ENCODE measurements at regions not wholly inside any gene's neighbourhood (a gene's known extent, or its start where the extent isn't known, plus 50 kb on each side); places are given as distances from the start of the nearest gene placed in this dataset.

DNA sequence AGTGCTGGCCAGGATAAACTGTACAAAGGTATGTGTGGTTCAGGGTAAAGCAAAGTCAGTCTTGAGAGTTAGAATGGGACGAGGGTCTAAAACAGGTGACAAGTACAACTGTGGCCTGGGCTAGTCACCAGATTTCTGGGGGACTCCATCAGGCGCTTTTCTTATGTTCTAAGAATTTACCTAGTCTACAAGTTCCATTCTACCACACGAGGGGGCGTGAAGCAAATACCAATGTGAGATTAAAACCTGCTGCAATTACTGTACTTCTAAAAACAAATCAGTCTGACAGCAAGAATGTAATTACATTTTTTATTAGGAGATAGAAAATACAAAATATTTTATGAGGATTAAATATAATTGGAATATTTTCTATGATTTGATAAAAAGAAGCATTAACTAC lies 146.5 kb downstream of the ALOX5 start:
- H3K79me2 ChIP-seq (ENCODE audit: insufficient read depth, low read length), result no peaks in the 10 kb centered on the region
- no peaks in the 10 kb centered on the region for H3K9me2 ChIP-seq (replicated peaks; ENCODE audit: low read depth, low read length)
- no peak overlapping the region for H3K9ac ChIP-seq (ENCODE audit: low read depth, low read length, poor library complexity, severe bottlenecking)
- no peaks in the 10 kb centered on the region for H3K36me3 ChIP-seq (ENCODE audit: insufficient read depth, low read length)
- peaks cover 6% of the 10 kb centered on the region; the same call in 1 of the 2 replicates for H3K9me3 ChIP-seq (ENCODE audit: insufficient read depth, low read depth, low read length)
- no peaks in the 10 kb centered on the region for H3K4me1 ChIP-seq (ENCODE audit: insufficient read depth, low read length, poor library complexity, severe bottlenecking)
- H4K20me1 ChIP-seq (ENCODE audit: insufficient read depth, low read length, poor library complexity, severe bottlenecking), result no peaks in the 10 kb centered on the region
- H3F3A ChIP-seq (ENCODE audit: low read depth), result no peaks in the 10 kb centered on the region
- H3K4me3 ChIP-seq (ENCODE audit: low read length, poor library complexity, severe bottlenecking), result no peak overlapping the region
- no peak overlapping the region for H2AFZ ChIP-seq (ENCODE audit: low read length)
- no peaks in the 10 kb centered on the region for H3K27me3 ChIP-seq (ENCODE audit: insufficient read depth, low read length, poor library complexity, severe bottlenecking)
- H3K4me2 ChIP-seq (ENCODE audit: low read depth, low read length, poor library complexity, severe bottlenecking), result no peak overlapping the region
- TF ChIP-seq, protein P1, sequence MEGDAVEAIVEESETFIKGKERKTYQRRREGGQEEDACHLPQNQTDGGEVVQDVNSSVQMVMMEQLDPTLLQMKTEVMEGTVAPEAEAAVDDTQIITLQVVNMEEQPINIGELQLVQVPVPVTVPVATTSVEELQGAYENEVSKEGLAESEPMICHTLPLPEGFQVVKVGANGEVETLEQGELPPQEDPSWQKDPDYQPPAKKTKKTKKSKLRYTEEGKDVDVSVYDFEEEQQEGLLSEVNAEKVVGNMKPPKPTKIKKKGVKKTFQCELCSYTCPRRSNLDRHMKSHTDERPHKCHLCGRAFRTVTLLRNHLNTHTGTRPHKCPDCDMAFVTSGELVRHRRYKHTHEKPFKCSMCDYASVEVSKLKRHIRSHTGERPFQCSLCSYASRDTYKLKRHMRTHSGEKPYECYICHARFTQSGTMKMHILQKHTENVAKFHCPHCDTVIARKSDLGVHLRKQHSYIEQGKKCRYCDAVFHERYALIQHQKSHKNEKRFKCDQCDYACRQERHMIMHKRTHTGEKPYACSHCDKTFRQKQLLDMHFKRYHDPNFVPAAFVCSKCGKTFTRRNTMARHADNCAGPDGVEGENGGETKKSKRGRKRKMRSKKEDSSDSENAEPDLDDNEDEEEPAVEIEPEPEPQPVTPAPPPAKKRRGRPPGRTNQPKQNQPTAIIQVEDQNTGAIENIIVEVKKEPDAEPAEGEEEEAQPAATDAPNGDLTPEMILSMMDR (conservative IDR thresholded peaks at IDR 0.05; ENCODE audit: low read length), result no peak
- no peak for TF ChIP-seq EZH2phosphoT487 (IDR thresholded peaks at IDR 0.05; ENCODE audit: borderline replicate concordance)

GRCh38 chr10:45518741-45519140 lies 144.7 kb downstream of the ALOX5 start:
- Histone ChIP-seq H3K4me3 (ENCODE audit: low read length, poor library complexity, severe bottlenecking) (no peak overlapping the region), H3K27me3 (ENCODE audit: insufficient read depth, low read length, poor library complexity, severe bottlenecking) (no peaks in the 10 kb centered on the region), H3K9ac (ENCODE audit: low read depth, low read length, poor library complexity, severe bottlenecking) (no peak overlapping the region), H3K9me3 (ENCODE audit: insufficient read depth, low read depth, low read length) (peaks cover 6% of the 10 kb centered on the region; the same call in 1 of the 2 replicates), H4K20me1 (ENCODE audit: insufficient read depth, low read length, poor library complexity, severe bottlenecking) (no peaks in the 10 kb centered on the region), H3K79me2 (ENCODE audit: insufficient read depth, low read length) (no peaks in the 10 kb centered on the region), H3K4me2 (ENCODE audit: low read depth, low read length, poor library complexity, severe bottlenecking) (no peak overlapping the region), H3F3A (ENCODE audit: low read depth) (no peaks in the 10 kb centered on the region), H3K9me2 (replicated peaks; ENCODE audit: low read depth, low read length) (no peaks in the 10 kb centered on the region), H2AFZ (ENCODE audit: low read length) (no peak overlapping the region), H3K36me3 (ENCODE audit: insufficient read depth, low read length) (no peaks in the 10 kb centered on the region), H3K4me1 (ENCODE audit: insufficient read depth, low read length, poor library complexity, severe bottlenecking) (no peaks in the 10 kb centered on the region)
- TF ChIP-seq EZH2phosphoT487 (IDR thresholded peaks at IDR 0.05; ENCODE audit: borderline replicate concordance), result no peak
- TF ChIP-seq, protein P1 (conservative IDR thresholded peaks at IDR 0.05; ENCODE audit: low read length), result no peak

GRCh38 chr10:45515630-45516029 lies 141.6 kb downstream of the ALOX5 start:
- Histone ChIP-seq H3F3A (ENCODE audit: low read depth) (no peaks in the 10 kb centered on the region), H3K79me2 (ENCODE audit: insufficient read depth, low read length) (no peaks in the 10 kb centered on the region), H4K20me1 (ENCODE audit: insufficient read depth, low read length, poor library complexity, severe bottlenecking) (no peaks in the 10 kb centered on the region), H3K9me2 (replicated peaks; ENCODE audit: low read depth, low read length) (no peaks in the 10 kb centered on the region), H2AFZ (ENCODE audit: low read length) (no peak overlapping the region), H3K9me3 (ENCODE audit: insufficient read depth, low read depth, low read length) (peaks cover 6% of the 10 kb centered on the region; the same call in 1 of the 2 replicates), H3K27me3 (ENCODE audit: insufficient read depth, low read length, poor library complexity, severe bottlenecking) (no peaks in the 10 kb centered on the region), H3K9ac (ENCODE audit: low read depth, low read length, poor library complexity, severe bottlenecking) (no peak overlapping the region), H3K36me3 (ENCODE audit: insufficient read depth, low read length) (no peaks in the 10 kb centered on the region), H3K4me2 (ENCODE audit: low read depth, low read length, poor library complexity, severe bottlenecking) (no peak overlapping the region), H3K4me1 (ENCODE audit: insufficient read depth, low read length, poor library complexity, severe bottlenecking) (no peaks in the 10 kb centered on the region), H3K4me3 (ENCODE audit: low read length, poor library complexity, severe bottlenecking) (no peak overlapping the region)
- TF ChIP-seq, protein P1 (conservative IDR thresholded peaks at IDR 0.05; ENCODE audit: low read length), result no peak
- no peak for TF ChIP-seq EZH2phosphoT487 (IDR thresholded peaks at IDR 0.05; ENCODE audit: borderline replicate concordance)
